Astrocyte of the cerebellum (primary cell): ENCODE measurements at regions not wholly inside any gene's neighbourhood (a gene's known extent, or its start where the extent isn't known, plus 50 kb on each side); places are given as distances from the start of the nearest gene placed in this dataset.

Experiments
- DNase-seq: peaks from one replicate; pipeline ENCODE4 v3.0.0-alpha.2; 2011; ENCODE audit warnings: low read depth
- H3K4me3 ChIP-seq: 2 replicates; pipeline ENCODE4 v1.5.1; 2011; ENCODE audit warnings: mild to moderate bottlenecking, low read depth, low read length, moderate library complexity
- CTCF ChIP-seq: IDR thresholded peaks from 2 replicates; pipeline ENCODE4 v1.5.1; 2012; ENCODE audit warnings: low read length, low read depth, moderate library complexity, mild to moderate bottlenecking; ENCODE audit errors: missing control alignments
- in situ Hi-C: cut with HindIII; loops from 2 replicates; pipeline ENCODE4 v1.10.0; 2017; ENCODE audit warnings: low sequenced_read_pairs

DNA sequence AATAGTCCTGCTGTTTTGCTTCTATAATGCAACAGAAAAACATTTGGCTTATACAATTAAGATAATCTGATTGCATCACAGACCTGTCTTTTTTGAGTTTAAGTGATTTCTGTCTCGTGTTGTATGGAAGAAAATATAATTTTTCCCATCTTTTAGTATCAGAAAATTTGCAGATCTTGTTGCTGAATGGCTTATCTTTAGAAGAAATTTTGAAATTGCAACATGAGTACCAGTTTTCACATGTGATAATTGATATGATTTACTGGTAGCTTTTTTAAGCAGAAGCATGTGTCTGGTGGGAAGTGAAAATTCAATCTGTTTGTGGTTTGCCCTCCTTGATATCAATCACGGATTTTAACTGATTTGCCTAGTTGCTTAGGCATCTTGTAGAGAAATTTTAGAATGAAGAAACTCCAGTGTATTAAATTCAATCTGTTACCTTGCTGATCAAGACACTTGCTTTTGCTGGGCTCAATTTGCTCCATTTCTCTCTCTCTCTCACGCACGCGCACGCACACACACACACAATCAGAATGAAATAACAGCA is 89.8 kb upstream of the MYCBP2 start:
- in situ Hi-C loops = no loop called here
- no peak overlapping the region for H3K4me3 ChIP-seq
- TF ChIP-seq CTCF = no peak
- no peak for DNase-seq

- no peak for TF ChIP-seq CTCF
- no peak for DNase-seq
- H3K4me3 ChIP-seq = no peak overlapping the region
- in situ Hi-C loops = no loop called here
These were observed 88.6 kb upstream of the MYCBP2 start for GRCh38 chr13:77415253-77416071.

GRCh38 chr13:77412860-77413259 is 86.0 kb upstream of the MYCBP2 start:
- no peak for TF ChIP-seq CTCF
- in situ Hi-C loops = no loop called here
- DNase-seq = no peak
- no peak overlapping the region for H3K4me3 ChIP-seq

DNA sequence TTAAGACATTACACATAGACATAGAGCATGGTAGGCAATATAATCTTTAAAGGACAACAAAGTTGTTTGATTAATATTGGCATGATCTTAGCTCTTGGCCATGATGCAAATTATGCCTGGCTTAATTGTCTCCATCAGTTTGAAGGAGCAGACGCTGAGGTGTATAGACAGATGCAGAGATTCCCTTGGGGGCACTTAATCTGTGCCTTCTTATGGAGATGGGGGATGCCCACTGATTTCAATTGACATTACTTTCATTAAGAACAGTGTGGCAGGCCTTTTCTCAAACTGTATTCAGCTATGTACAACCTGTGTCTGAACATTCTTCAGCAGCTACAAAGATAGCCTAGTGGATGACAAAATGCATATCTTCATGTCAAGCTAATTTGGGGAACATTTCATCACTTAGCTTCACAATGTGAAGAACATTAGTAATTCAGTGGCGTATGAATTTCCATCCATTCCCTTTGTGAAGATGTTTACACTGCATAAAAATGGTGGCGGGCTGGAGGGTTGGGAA is 85.3 kb upstream of the MYCBP2 start:
- in situ Hi-C loops = no loop called here
- DNase-seq = no peak
- no peak for TF ChIP-seq CTCF
- H3K4me3 ChIP-seq = no peak overlapping the region

DNA sequence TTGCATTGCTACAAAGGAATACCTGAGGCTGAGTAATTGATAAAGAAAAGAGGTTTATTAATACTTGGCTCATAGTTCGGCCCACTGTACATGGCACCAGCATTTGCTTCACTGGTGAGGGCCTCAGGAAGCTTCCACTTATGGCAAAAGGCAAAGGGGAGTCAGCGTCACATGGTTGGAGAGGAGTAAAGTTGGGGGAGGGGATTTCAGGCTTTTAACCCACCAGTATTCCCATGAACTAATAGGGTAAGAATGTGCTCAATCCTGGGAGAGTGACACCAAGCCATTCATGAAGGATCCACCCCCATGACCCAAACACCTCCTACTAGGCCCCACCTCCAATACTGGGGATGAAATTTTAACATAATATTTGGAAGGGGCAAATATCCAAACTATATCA is 82.5 kb upstream of the MYCBP2 start:
- in situ Hi-C loops = no loop called here
- TF ChIP-seq CTCF = no peak
- no peak overlapping the region for H3K4me3 ChIP-seq
- no peak for DNase-seq

DNA sequence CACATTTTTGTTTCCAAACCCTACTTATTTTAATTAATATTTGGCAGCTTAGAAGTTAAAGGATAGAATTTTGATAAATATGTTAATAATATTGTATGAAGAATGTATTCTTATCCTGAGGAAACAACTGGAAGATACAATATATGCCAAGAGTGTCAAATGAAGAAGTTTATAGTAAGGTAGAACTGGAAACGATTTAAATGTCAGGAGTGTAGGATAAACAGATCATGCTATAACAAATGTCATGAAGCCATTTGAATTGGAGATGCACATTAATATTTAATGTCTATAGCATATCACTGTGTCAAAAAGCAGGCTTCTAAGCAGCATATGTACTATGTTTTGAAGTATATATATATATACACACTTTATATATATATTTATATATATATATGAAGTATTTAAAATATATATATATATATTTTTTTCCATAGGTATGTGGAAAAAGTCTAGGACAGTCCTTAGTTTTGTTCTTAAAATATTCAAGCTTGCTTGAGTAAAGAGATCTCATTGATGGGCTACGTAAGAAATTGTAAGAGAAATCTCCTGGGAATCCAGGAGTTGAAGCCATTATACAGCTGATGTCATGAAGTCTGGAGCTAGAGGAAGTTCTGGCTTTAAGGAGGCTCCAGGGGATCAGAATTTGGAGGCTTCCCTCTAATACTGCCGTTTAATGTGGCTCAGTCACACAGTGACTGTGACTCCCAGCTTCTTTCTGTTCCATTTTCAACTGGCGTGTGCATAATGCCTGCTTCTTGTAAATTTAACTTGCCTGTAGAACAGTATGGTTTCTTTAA is 79.9 kb upstream of the MYCBP2 start:
- in situ Hi-C loops = no loop called here
- no peak overlapping the region for H3K4me3 ChIP-seq
- DNase-seq = no peak
- no peak for TF ChIP-seq CTCF
